ENCODE measurements at regions not wholly inside any gene's neighbourhood (a gene's known extent, or its start where the extent isn't known, plus 50 kb on each side); places are given as distances from the start of the nearest gene placed in this dataset.

GRCh38 chr4:132437117-132437516 is 712.0 kb upstream of the PCDH10 start:
- TF ChIP-seq POLR2AphosphoS5 (IDR thresholded peaks at IDR 0.05) (no peak), CTCF (IDR thresholded peaks at IDR 0.05) (no peak)

All from breast epithelium (tissue), 3 donors.